ENCODE measurements at regions not wholly inside any gene's neighbourhood (a gene's known extent, or its start where the extent isn't known, plus 50 kb on each side); places are given as distances from the start of the nearest gene placed in this dataset.

DNA sequence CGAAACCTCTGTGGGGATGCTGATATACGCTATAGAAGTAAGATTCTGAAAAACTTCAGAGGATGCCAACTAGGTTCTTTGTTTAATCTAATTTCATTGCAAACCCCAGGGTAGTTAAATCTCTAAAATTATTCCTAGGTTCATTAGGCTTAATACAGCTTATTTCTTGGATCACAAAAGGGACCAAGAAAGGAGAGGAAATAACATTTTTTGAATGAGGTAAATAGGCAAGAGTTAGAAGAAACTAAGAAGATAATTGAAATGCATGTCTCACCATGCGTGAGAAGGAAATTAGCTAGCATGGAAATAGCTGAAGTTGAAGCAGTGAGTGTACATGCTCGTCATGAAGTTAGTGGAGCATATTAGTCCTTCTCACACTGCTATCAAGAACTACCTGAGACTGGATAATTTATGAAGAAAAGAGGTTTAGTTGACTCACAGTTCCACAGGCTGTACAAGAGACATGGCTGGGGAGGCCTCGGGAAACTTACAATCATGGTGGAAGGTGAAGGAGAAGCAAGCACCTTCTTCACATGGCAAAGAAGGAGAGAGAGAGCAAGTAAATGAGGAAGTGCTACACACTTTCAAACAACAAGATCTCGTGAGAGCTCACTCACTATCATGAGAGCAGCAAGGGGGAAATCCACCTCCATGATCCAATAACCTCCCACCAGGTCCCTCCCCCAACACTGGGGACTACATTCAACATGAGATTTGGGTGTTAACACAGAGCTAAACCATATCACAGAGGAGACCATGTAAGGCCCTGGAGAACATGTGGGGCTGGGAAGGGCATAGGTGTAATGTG, 125.1 kb upstream of the OSMR start:
- no peak for DNase-seq

GRCh38 chr5:38722918-38723317, 122.9 kb upstream of the OSMR start:
- DNase-seq: no peak

- DNase-seq: no peak
Measured at GRCh38 chr5:38723426-38723825, 122.4 kb upstream of the OSMR start.

- DNase-seq: no peak
Measured at GRCh38 chr5:38724301-38725030, 121.3 kb upstream of the OSMR start.

DNA sequence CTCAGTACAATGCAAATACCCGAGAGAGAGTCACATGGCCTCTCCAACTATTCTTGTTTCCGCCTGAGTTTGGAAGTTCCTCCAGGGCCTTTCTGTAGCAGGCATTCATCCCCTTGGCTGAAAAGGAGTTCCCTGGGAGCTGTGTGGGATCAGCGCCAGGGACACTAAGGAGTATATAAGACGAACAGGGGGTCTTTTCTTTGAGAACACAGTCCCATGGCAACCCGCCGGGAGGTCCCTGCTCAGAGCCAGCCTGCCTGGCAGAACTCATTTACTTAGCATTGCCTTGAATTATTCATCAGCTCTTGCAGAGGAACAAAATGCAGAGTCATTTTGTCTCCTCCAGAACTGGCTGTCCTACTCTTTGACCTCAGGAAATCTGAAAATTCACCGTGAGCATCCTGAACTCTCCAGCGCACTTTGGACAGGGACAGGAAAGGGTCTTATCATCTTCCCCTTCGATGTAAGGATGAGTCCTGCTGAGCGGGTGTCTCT, 120.4 kb upstream of the OSMR start:
- DNase-seq: no peak

DNA sequence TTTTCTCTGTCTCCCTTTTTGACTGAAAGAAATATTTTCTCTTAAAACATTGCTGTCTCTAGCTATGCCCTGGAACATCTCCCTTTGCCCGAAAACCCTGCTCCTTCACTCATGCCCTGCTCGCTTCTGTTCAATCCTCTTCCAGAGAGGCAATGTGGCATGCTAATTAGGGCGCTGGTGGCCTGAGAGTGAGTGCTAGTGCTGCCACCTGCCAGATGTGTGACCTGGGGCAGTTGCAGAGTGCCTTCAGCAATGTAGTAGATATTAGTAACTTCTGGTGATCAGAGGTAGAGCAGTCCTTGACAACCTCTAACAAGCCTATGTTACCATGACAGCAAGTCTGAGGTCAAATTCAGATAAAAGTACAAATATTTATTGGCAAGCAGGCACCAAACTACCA, 119.5 kb upstream of the OSMR start:
- no peak for DNase-seq

DNA sequence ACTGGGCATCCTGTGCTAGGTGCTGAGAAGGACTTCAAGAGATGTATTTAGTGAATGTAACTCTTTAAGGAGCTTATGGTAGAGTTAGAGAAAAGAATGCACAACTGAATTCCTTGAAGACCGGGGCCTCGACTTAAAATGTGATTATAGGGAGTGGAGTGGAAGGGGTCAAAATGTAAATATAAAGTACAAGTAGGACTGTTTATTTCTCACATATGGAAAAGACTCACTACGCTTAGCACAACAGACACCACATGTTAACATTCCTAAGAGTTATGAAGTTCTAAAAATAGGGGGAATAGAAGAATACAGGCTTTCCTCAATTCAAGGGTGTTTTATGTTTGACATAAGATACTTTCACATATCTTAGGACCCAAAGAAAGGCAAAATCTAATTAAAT, 117.8 kb upstream of the OSMR start:
- no peak for DNase-seq

GRCh38 chr5:38731461-38731860, 114.4 kb upstream of the OSMR start:
- DNase-seq: no peak

DNA sequence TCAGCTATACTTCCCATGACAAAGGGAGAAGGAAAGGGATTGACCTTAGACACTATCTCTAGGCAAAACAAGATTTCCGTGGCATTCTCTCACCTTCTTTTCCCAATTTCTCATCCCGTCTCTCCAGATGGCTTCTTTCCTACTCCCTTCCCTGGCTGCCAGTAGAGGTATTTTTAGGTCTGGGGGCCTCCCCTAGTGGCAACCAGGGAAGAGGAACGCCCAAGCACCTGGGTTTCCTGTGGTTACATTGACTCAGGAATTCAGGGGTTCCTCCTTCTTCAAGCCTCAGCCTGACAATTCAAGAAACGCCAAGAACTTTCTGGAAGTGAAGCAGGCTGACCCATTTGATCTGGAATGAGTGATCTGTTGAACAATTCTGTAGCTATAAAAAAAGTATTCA, 111.5 kb upstream of the OSMR start:
- no peak for DNase-seq

DNA sequence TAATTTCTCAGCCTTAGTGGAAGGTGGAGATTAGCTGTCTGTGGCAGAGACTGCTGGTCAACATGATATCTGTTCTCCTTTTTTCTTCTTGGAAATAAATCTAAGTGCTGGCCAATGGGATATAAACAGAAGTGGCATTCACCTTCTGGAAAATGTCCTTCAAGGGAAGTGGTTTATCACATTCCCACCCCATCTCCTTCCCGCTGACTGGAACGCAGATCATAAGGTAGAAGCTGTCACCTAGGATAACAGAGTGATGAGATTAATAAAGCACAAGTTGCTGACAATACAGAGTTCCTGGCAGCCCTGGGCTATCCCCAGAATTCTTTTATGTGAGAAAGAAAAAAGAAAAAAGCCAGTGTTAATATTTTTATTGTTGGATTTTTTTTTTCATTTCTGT, 109.7 kb upstream of the OSMR start:
- DNase-seq: no peak

DNA sequence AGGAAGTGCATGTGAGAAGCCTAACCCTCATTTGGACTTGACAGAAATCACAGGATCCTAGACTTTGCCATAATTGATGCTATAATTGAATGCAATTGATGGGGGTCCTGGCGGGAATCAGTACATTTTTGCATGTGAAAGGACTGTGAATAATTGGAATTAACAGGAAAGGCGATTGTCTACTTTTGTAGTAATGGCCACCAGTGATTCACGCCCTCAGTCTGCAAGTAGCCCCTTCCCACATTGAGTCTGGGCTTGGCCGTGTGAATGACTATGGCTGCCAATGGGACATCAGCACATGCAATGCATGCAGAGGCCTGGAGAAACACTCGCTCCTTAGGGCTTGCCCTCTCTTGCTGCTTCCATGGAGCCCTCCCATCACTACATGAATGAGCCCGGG, 107.8 kb upstream of the OSMR start:
- no peak for DNase-seq

- DNase-seq: no peak
Measured at GRCh38 chr5:38739011-38739704, 106.7 kb upstream of the OSMR start.

- no peak for DNase-seq
Measured at GRCh38 chr5:38739705-38740045, 106.1 kb upstream of the OSMR start.

GRCh38 chr5:38742821-38743220, 103.0 kb upstream of the OSMR start:
- DNase-seq: no peak

DNA sequence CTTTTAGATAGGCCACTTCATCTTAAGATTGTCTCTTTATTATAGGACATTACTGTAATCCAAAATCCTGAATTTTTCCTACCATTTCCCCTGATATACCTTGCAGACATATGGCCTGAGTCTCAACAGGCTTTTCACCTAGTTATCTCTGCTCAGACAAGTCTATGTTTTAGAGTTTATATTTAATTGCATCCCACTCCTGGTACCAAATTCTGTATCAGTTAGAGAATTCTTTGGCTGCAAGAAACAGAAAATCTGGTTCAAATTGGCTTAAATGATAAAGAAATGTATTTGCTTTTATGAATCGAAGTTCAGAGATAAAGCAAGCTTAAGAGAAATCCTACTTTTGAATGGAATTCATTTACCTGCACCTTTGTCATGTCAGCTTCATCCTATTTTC, 102.2 kb upstream of the OSMR start:
- no peak for DNase-seq

GRCh38 chr5:38745836-38746732, 99.7 kb upstream of the OSMR start:
- DNase-seq: no peak

- DNase-seq: no peak
Measured at GRCh38 chr5:38749861-38750260, 96.0 kb upstream of the OSMR start.

DNA sequence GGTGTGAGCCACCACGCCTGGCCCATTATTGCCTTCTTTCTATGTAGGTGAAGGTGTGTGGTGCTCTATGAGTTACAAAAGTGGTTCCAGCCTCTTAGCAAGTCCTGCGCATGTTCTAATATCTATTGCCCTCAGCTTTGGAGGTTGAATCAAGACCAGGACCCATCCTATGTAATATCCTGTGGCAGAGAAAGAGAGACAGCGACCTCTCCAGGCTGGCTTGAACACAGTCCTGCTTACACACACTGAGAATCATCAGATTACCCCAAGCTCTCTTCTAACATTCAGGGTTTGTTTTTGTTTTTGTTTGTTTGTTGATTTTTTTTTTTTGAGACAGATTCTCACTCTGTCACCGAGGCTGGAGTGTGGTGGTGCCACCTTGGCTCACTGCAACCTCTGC, 94.7 kb upstream of the OSMR start:
- no peak for DNase-seq

DNA sequence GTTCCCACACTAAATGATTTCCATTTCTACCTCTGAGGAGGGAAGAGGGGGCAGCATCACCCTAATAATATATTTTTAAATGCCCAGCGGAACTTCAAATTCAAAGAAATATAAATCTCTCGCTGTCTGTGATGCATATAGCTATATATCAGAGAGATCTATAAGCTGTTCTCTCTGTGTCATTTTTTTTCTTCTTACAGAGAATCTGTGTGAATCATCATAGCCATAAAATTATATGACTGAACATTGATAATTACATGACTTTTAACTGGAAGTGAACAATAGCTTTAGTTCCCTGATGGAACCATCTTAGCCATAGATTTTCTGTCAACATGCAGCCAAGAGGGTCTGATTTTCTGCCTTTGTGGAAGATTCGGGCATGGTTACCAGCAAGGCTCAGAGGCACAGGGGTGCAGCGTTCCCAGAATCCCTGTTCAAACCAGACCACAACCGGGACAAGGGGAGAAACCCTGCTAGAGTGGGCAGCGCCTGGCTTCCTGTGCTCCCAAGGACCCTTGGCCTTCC, 93.7 kb upstream of the OSMR start:
- DNase-seq: no peak

DNA sequence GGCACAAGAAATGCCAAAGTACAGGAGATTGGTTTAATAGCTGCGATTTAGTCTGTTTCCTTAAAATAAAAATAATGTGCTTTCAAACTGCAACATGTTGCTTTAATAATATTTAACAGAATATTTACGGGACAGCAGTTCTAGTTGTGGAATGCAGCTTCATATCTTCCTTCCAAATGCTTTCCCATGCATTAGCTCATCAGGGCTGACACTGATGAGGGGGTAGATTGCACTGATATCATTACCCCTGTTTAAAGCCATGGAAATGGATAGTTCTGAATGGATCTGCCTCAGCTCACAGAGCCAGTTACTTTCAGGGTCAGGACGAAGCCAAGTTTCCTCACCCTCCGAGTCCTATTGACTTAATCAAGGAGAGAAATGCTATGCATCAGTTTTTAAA, 93.2 kb upstream of the OSMR start:
- no peak for DNase-seq

DNA sequence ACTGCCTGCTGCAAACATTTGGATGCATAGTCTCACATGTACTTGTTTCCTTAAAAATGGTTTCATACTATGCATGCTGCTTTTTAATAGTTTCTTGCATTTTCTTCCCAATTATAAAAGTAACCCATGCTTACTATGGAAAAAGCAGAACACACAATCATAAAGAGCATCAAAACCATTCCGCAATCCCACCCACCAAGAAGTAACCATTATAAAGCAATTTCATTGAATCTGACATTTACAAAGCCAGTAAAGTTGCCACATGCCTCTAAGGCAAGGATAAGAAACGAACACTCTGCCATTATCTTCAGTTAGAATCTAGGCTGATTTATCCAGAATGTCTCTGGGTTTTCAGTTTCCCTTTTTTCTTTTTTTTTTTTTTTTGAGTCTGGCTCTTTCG, 92.7 kb upstream of the OSMR start:
- DNase-seq: no peak

GRCh38 chr5:38753776-38754175, 92.0 kb upstream of the OSMR start:
- no peak for DNase-seq

DNA sequence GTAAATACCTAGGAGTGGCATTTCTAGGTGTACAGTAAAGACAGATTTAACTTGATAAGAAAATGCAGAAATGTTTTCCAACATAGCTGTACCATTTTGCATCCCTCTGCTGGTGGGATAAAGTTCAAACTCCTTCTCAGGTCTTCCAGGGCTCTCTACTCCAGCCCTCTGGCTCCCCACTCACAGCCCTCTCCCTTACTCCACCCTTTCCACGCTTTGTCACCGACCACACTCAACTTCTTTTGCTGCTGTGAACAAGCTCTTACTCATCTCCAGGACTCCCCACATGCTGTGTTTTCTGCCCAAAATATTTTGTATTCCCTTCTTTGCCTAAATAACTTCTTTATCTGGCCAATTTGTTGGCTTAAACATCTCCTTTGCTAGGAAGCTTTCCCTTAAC, 90.6 kb upstream of the OSMR start:
- DNase-seq: no peak

Data from NCI-H1930 (cell line).